ENCODE measurements at regions not wholly inside any gene's neighbourhood (a gene's known extent, or its start where the extent isn't known, plus 50 kb on each side); places are given as distances from the start of the nearest gene placed in this dataset.

- DNase-seq (ENCODE audit: low spot score): no peak
Observed at GRCh38 chr6:40074306-40075055, 140.2 kb upstream of the MOCS1 start.

GRCh38 chr6:40066372-40066771 lies 132.1 kb upstream of the MOCS1 start:
- no peak for DNase-seq (ENCODE audit: low spot score)

- DNase-seq (ENCODE audit: low spot score): no peak
Observed at GRCh38 chr6:40056865-40057264, 122.6 kb upstream of the MOCS1 start.

GRCh38 chr6:40054602-40055001 lies 120.3 kb upstream of the MOCS1 start:
- no peak for DNase-seq (ENCODE audit: low spot score)

- no peak for DNase-seq (ENCODE audit: low spot score)
Observed at GRCh38 chr6:40054186-40054585, 119.9 kb upstream of the MOCS1 start.

- DNase-seq (ENCODE audit: low spot score): no peak
Observed at GRCh38 chr6:40049128-40049527, 114.9 kb upstream of the MOCS1 start.

- DNase-seq (ENCODE audit: low spot score): no peak
Observed at GRCh38 chr6:40044196-40044595, 109.9 kb upstream of the MOCS1 start.

- DNase-seq (ENCODE audit: low spot score): no peak
Observed at GRCh38 chr6:40042232-40042631, 108.0 kb upstream of the MOCS1 start.

- no peak for DNase-seq (ENCODE audit: low spot score)
Observed at GRCh38 chr6:40039042-40039441, 104.8 kb upstream of the MOCS1 start.

GRCh38 chr6:40038626-40039025 lies 104.4 kb upstream of the MOCS1 start:
- no peak for DNase-seq (ENCODE audit: low spot score)

- no peak for DNase-seq (ENCODE audit: low spot score)
Observed at GRCh38 chr6:40037271-40037670, 103.0 kb upstream of the MOCS1 start.

GRCh38 chr6:40036186-40036585 lies 101.9 kb upstream of the MOCS1 start:
- DNase-seq (ENCODE audit: low spot score): no peak

- no peak for DNase-seq (ENCODE audit: low spot score)
Observed at GRCh38 chr6:40028449-40028848, 94.2 kb upstream of the MOCS1 start.

GRCh38 chr6:40022867-40023266 lies 88.6 kb upstream of the MOCS1 start:
- no peak for DNase-seq (ENCODE audit: low spot score)

GRCh38 chr6:40020166-40020565 lies 85.9 kb upstream of the MOCS1 start:
- DNase-seq (ENCODE audit: low spot score): no peak

GRCh38 chr6:40015530-40015929 lies 81.3 kb upstream of the MOCS1 start:
- no peak for DNase-seq (ENCODE audit: low spot score)

- DNase-seq (ENCODE audit: low spot score): no peak
Observed at GRCh38 chr6:40011844-40012243, 77.6 kb upstream of the MOCS1 start.

GRCh38 chr6:40000964-40001515 lies 66.8 kb upstream of the MOCS1 start:
- no peak for DNase-seq (ENCODE audit: low spot score)

- no peak for DNase-seq (ENCODE audit: low spot score)
Observed at GRCh38 chr6:39999006-39999867, 65.0 kb upstream of the MOCS1 start.

GRCh38 chr6:39998126-39998525 lies 63.9 kb upstream of the MOCS1 start:
- no peak for DNase-seq (ENCODE audit: low spot score)

GRCh38 chr6:39997101-39997635 lies 62.9 kb upstream of the MOCS1 start:
- no peak for DNase-seq (ENCODE audit: low spot score)

- no peak for DNase-seq (ENCODE audit: low spot score)
Observed at GRCh38 chr6:39995633-39996032, 61.4 kb upstream of the MOCS1 start.

Measured in LoVo (cell line).